CD4-positive, alpha-beta T cell treated with Interleukin-6 for 4 hours (primary cell): ENCODE measurements at regions not wholly inside any gene's neighbourhood (a gene's known extent, or its start where the extent isn't known, plus 50 kb on each side); places are given as distances from the start of the nearest gene placed in this dataset.

Experiments
- DNase-seq: peaks from one replicate; pipeline ENCODE4 v3.0.0-alpha.2; 2020; ENCODE audit warnings: mixed read lengths

GRCh38 chr6:143621876-143622605 lies 55.7 kb upstream of the PHACTR2 start:
- DNase-seq: no peak

- DNase-seq: no peak
Measured at GRCh38 chr6:143621159-143621873, 56.4 kb upstream of the PHACTR2 start.

GRCh38 chr6:143620447-143620846 lies 57.3 kb upstream of the PHACTR2 start:
- no peak for DNase-seq

- no peak for DNase-seq
Measured at GRCh38 chr6:143619824-143620401, 57.9 kb upstream of the PHACTR2 start.

- DNase-seq: no peak
Measured at GRCh38 chr6:143616741-143617140, 61.0 kb upstream of the PHACTR2 start.

- DNase-seq: no peak
Measured at GRCh38 chr6:143615785-143616184, 62.0 kb upstream of the PHACTR2 start.

GRCh38 chr6:143614235-143614634 lies 63.5 kb upstream of the PHACTR2 start:
- DNase-seq: no peak

GRCh38 chr6:143613749-143614148 lies 64.0 kb upstream of the PHACTR2 start:
- no peak for DNase-seq

- no peak for DNase-seq
Measured at GRCh38 chr6:143612186-143612585, 65.6 kb upstream of the PHACTR2 start.

- DNase-seq: no peak
Measured at GRCh38 chr6:143611580-143611979, 66.2 kb upstream of the PHACTR2 start.

GRCh38 chr6:143609972-143610371 lies 67.8 kb upstream of the PHACTR2 start:
- no peak for DNase-seq

- no peak for DNase-seq
Measured at GRCh38 chr6:143609501-143609900, 68.3 kb upstream of the PHACTR2 start.

- no peak for DNase-seq
Measured at GRCh38 chr6:143608906-143609305, 68.9 kb upstream of the PHACTR2 start.

GRCh38 chr6:143607974-143608373 lies 69.8 kb upstream of the PHACTR2 start:
- DNase-seq: no peak

- no peak for DNase-seq
Measured at GRCh38 chr6:143607168-143607567, 70.6 kb upstream of the PHACTR2 start.

- DNase-seq: no peak
Measured at GRCh38 chr6:143605906-143606521, 71.8 kb upstream of the PHACTR2 start.

- DNase-seq: no peak
Measured at GRCh38 chr6:143603455-143603854, 74.3 kb upstream of the PHACTR2 start.

GRCh38 chr6:143601504-143601903 lies 76.3 kb upstream of the PHACTR2 start:
- DNase-seq: no peak

GRCh38 chr6:143600821-143601220 lies 76.9 kb upstream of the PHACTR2 start:
- DNase-seq: no peak

- peak; percentile 21 for DNase-seq
Measured at GRCh38 chr6:143598466-143599080, 79.2 kb upstream of the PHACTR2 start.

- DNase-seq: no peak
Measured at GRCh38 chr6:143596866-143597265, 80.9 kb upstream of the PHACTR2 start.

- DNase-seq: no peak
Measured at GRCh38 chr6:143595251-143596036, 82.3 kb upstream of the PHACTR2 start.
